ENCODE measurements at regions not wholly inside any gene's neighbourhood (a gene's known extent, or its start where the extent isn't known, plus 50 kb on each side); places are given as distances from the start of the nearest gene placed in this dataset.

- TF ChIP-seq, protein P1, sequence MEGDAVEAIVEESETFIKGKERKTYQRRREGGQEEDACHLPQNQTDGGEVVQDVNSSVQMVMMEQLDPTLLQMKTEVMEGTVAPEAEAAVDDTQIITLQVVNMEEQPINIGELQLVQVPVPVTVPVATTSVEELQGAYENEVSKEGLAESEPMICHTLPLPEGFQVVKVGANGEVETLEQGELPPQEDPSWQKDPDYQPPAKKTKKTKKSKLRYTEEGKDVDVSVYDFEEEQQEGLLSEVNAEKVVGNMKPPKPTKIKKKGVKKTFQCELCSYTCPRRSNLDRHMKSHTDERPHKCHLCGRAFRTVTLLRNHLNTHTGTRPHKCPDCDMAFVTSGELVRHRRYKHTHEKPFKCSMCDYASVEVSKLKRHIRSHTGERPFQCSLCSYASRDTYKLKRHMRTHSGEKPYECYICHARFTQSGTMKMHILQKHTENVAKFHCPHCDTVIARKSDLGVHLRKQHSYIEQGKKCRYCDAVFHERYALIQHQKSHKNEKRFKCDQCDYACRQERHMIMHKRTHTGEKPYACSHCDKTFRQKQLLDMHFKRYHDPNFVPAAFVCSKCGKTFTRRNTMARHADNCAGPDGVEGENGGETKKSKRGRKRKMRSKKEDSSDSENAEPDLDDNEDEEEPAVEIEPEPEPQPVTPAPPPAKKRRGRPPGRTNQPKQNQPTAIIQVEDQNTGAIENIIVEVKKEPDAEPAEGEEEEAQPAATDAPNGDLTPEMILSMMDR (IDR thresholded peaks at IDR 0.05 in 4 of 5, conservative IDR thresholded peaks at IDR 0.05 in 1 of 5) = no peak
- no peak for TF ChIP-seq POLR2A (IDR thresholded peaks at IDR 0.05)
- H3K36me3 ChIP-seq = no peaks in the 10 kb centered on the region
- no peaks in the 10 kb centered on the region for H3K27me3 ChIP-seq
- H3K4me1 ChIP-seq = no peaks in the 10 kb centered on the region
- intact Hi-C loops (cut with DNase I; ENCODE audit: low total_unique reads) = no loop called here
- no peak for ATAC-seq
- no peak overlapping the region for H3K4me3 ChIP-seq
- H3K27ac ChIP-seq = no peak overlapping the region
- DNase-seq = no peak
- in situ Hi-C loops (cut with MboI; ENCODE audit: low sequenced_read_pairs in 4 of 4) = no loop called here
- no peaks in the 10 kb centered on the region for H3K9me3 ChIP-seq
Measured at GRCh38 chr17:22511431-22511830, 819.1 kb downstream of the KCNJ18 start.

GRCh38 chr17:22512057-22512456, 819.7 kb downstream of the KCNJ18 start:
- no peak for DNase-seq
- Histone ChIP-seq H3K4me1 (no peaks in the 10 kb centered on the region), H3K36me3 (no peaks in the 10 kb centered on the region), H3K9me3 (no peaks in the 10 kb centered on the region), H3K4me3 (no peak overlapping the region), H3K27ac (no peak overlapping the region), H3K27me3 (no peaks in the 10 kb centered on the region)
- TF ChIP-seq, protein P1 (IDR thresholded peaks at IDR 0.05 in 4 of 5, conservative IDR thresholded peaks at IDR 0.05 in 1 of 5) = no peak
- no peak for TF ChIP-seq POLR2A (IDR thresholded peaks at IDR 0.05)
- in situ Hi-C loops (cut with MboI; ENCODE audit: low sequenced_read_pairs in 4 of 4) = no loop called here
- ATAC-seq = no peak
- intact Hi-C loops (cut with DNase I; ENCODE audit: low total_unique reads) = no loop called here

DNA sequence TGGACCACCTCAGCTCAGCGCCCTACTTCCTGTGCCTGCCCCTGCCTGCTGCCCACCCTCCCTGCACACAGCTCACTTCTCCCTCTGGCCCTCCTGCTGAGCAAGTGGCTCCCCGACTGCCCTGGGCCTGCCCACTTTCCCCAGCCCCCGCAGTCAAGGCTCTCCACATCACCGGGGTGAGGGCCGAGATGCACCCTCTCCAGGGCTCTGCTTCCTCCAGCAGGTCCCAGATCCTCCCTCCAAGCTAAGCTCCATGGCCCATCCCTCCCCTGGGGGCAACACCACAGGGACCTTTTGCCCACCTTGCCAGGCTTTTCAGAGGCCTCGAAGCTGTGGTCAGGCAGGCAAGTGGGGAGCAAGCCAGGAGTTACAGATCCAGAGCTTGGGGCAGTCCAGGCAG, 820.2 kb downstream of the KCNJ18 start:
- in situ Hi-C loops (cut with MboI; ENCODE audit: low sequenced_read_pairs in 4 of 4) = no loop called here

GRCh38 chr17:22512997-22513538, 820.7 kb downstream of the KCNJ18 start:
- Histone ChIP-seq H3K27me3 (no peaks in the 10 kb centered on the region), H3K9me3 (no peaks in the 10 kb centered on the region), H3K4me1 (no peaks in the 10 kb centered on the region), H3K36me3 (no peaks in the 10 kb centered on the region), H3K27ac (no peak overlapping the region), H3K4me3 (no peak overlapping the region)
- TF ChIP-seq, protein P1 (IDR thresholded peaks at IDR 0.05 in 4 of 5, conservative IDR thresholded peaks at IDR 0.05 in 1 of 5) = no peak
- TF ChIP-seq POLR2A (IDR thresholded peaks at IDR 0.05) = no peak
- in situ Hi-C loops (cut with MboI; ENCODE audit: low sequenced_read_pairs in 4 of 4) (no loop called here), intact Hi-C loops (cut with DNase I; ENCODE audit: low total_unique reads) (no loop called here)
- DNase-seq = no peak
- ATAC-seq = no peak

More for the DNA sequence above, 820.2 kb downstream of the KCNJ18 start:
- Histone ChIP-seq H3K4me1 (no peaks in the 10 kb centered on the region), H3K4me3 (no peak overlapping the region), H3K36me3 (no peaks in the 10 kb centered on the region), H3K27me3 (no peaks in the 10 kb centered on the region), H3K27ac (no peak overlapping the region), H3K9me3 (no peaks in the 10 kb centered on the region)
- DNase-seq (no peak), ATAC-seq (no peak)
- TF ChIP-seq, protein P1 (IDR thresholded peaks at IDR 0.05 in 4 of 5, conservative IDR thresholded peaks at IDR 0.05 in 1 of 5) = no peak
- TF ChIP-seq POLR2A (IDR thresholded peaks at IDR 0.05) = no peak
- intact Hi-C loops (cut with DNase I; ENCODE audit: low total_unique reads) = no loop called here

GRCh38 chr17:22514315-22514714, 822.0 kb downstream of the KCNJ18 start:
- Histone ChIP-seq H3K4me1 (no peaks in the 10 kb centered on the region), H3K27ac (no peak overlapping the region), H3K36me3 (no peaks in the 10 kb centered on the region), H3K27me3 (no peaks in the 10 kb centered on the region), H3K9me3 (no peaks in the 10 kb centered on the region), H3K4me3 (no peak overlapping the region)
- in situ Hi-C loops (cut with MboI; ENCODE audit: low sequenced_read_pairs in 4 of 4) = no loop called here
- TF ChIP-seq POLR2A (IDR thresholded peaks at IDR 0.05) = no peak
- TF ChIP-seq, protein P1 (IDR thresholded peaks at IDR 0.05 in 4 of 5, conservative IDR thresholded peaks at IDR 0.05 in 1 of 5) = no peak
- DNase-seq (no peak), ATAC-seq (no peak)
- intact Hi-C loops (cut with DNase I; ENCODE audit: low total_unique reads) = no loop called here
